Activated effector memory CD4-positive, alpha-beta T cell treated with anti-CD3 and anti-CD28 coated beads, Interleukin-2, amount 50 U/mL, for 16 hours (primary cell): ENCODE measurements at regions not wholly inside any gene's neighbourhood (a gene's known extent, or its start where the extent isn't known, plus 50 kb on each side); places are given as distances from the start of the nearest gene placed in this dataset.
"Not testable (repeated sequence)": the region's sequence is repeated elsewhere in the genome, so short reads cannot be mapped to it uniquely, and the experiment has no call there.

Experiments used
- DNase-seq: peaks from one replicate; pipeline ENCODE4 v3.0.0-alpha.2; 2020

DNA sequence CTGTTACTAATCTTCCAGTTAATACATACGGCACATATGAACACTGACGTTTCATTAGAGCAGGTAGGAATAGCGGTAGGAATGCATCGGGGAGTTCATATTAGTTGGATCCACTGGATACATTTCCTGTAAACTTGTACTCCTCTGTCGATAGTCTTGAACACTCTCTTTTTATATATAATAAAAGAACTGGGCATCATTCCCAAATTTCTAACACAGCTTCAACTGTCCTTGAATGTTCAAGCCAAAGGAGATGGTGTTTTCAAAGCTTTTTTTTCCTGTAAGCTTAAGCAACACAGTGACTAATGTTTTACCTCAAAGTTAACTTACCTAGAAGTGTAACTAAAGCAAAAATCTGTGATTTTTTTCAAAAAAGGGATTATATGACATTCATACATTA is 195.3 kb downstream of the UTRN start:
- no peak for DNase-seq

DNA sequence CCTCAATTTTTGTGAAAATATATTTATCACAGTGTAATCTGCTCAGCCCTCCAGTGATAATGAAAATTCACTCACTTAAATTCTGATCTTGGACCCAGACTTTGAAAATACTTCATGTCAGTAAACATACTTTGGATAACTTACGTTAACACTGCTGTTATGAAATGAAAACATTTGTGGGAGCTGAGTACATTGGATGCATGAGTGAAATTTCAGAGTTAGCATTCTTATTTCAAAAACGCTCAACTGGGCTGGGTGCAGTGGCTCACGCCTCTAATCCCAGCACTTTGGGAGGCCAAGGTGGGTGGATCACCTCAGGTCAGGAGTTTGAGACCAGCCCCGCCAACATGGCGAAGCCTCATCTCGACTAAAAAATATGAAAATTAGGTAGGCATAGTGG is 196.4 kb downstream of the UTRN start:
- DNase-seq: no peak

DNA sequence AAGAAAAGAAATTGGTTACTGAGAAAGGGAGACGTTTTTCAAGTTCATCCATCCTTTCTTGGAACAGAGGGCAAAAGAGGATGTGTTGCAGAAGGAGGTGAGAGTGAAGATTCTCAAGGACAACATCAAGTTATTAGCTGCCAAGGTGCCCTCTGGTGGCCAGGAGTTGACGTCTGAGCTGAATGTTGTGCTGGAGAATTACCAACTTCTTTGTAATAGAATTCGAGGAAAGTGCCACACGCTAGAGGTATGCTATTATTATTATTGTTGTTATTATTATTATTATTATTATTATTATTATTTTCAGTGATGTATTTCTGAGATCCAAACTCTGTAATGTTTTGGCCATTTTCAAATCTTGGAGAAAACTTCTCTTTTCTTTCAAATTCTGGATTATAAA is 197.0 kb downstream of the UTRN start:
- DNase-seq: peak; percentile 89

GRCh38 chr6:144485531-144485930 is 200.4 kb downstream of the UTRN start:
- no peak for DNase-seq

GRCh38 chr6:144488590-144488989 is 203.5 kb downstream of the UTRN start:
- DNase-seq: no peak

GRCh38 chr6:144493035-144493910 is 208.1 kb downstream of the UTRN start:
- DNase-seq: no peak

- DNase-seq: not testable (repeated sequence)
Measured at GRCh38 chr6:144495076-144495475, 209.9 kb downstream of the UTRN start.

DNA sequence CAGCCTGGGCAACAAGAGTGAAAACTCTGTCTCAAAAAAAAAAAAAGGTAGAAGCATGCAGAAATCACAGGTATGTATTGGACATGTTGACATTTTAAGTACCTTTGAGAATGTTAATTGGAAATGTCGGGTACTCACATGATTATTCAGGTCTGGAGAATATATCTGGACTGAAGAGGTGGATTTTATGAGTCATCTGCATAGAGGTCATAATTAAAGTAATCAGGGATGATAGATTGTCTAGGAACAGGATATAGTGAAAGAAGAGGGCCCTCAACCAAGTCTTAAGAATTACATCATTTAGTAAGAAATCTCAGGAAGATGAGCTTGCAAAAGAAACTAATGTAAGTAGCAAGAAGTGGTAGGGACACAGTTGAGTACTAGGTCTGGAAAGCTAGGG is 212.5 kb downstream of the UTRN start:
- no peak for DNase-seq

DNA sequence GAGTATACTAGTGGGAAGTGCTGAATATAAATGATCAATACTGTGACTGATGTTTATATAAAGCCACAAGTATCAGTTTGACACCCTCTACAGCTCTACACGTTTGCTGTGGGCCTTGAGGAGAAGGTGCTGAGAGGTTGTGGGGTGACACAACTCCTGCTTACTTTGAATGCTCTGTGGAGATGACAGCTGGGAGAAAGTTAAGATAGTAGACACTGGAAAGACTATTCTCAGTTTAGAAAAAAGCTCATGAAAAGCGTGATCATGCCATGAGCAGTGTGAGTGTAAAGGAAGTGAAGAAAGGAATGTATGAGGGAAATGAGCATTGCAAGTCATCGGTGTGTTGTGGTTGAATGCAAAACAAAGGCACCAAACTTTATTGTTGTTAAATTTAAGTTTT is 215.8 kb downstream of the UTRN start:
- no peak for DNase-seq

DNA sequence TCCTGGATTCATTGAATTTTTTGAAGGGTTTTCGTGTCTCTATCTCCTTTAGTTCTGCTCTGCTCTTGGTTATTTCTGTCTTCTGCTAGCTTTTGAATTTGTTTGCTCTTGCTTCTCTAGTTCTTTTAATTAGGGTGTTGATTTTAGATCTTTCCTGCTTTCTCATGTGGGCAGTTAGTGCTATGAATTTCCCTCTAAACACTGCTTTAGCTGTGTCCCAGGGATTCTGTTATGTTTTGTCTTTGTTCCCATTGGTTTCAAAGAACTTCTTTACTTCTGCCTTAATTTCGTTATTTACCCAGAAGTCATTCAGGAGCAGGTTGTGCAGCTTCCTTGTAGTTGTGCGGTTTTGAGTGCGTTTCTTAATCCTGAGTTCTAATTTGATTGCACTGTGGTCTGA is 220.1 kb downstream of the UTRN start:
- DNase-seq: not testable (repeated sequence)

DNA sequence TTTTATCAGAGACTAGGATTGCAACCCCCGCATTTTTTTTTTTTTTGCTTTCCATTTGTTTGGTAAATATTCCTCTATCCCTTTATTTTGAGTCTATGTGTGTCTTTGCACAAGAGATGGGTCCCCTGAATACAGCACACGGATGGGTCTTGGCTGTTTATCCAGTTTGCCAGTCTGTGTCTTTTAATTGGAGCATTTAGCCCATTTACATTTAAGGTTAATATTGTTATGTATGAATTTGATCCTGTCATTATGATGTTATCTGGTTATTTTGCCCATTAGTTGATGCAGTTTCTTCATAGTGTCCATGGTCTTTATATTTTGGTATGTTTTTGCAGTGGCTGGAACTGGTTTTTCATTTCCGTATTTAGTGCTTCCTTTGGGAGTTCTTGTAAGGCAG is 220.9 kb downstream of the UTRN start:
- not testable (repeated sequence) for DNase-seq

GRCh38 chr6:144507772-144508312 is 222.7 kb downstream of the UTRN start:
- DNase-seq: not testable (repeated sequence)

DNA sequence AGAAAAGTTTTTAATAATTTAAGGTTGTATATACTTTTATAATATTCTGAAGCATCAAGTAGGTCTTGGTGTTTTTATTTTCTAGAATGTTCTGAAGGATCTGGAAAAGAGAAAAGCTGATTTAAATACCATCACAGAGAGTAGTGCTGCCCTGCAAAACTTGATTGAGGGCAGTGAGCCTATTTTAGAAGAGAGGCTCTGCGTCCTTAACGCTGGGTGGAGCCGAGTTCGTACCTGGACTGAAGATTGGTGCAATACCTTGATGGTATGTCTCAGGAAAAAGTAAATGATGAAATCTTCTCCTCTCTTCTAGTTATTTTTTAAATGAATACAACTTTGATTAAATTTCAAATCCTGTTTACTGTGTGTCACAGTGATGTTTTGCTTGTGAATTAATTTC is 225.7 kb downstream of the UTRN start:
- no peak for DNase-seq

GRCh38 chr6:144515761-144516160 is 230.6 kb downstream of the UTRN start:
- no peak for DNase-seq

DNA sequence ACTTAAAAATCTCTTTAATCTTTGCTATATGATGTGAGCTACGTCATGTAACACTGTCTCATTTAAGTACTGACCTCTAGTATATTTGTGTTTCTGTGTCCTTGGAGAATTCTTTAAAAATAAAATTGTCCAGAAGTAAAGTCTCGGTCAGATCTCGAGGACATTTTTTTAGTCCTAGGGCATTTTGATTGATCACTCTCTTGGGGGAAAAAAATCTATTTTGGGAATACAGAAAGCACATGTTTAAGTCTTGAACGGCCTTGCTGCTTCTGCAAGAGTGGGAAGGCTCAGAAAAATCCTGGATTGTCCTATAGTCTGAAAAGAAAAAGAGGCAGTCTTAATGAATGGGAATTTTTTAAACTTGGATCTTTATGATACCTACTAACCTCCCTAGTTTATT is 234.3 kb downstream of the UTRN start:
- DNase-seq: no peak

DNA sequence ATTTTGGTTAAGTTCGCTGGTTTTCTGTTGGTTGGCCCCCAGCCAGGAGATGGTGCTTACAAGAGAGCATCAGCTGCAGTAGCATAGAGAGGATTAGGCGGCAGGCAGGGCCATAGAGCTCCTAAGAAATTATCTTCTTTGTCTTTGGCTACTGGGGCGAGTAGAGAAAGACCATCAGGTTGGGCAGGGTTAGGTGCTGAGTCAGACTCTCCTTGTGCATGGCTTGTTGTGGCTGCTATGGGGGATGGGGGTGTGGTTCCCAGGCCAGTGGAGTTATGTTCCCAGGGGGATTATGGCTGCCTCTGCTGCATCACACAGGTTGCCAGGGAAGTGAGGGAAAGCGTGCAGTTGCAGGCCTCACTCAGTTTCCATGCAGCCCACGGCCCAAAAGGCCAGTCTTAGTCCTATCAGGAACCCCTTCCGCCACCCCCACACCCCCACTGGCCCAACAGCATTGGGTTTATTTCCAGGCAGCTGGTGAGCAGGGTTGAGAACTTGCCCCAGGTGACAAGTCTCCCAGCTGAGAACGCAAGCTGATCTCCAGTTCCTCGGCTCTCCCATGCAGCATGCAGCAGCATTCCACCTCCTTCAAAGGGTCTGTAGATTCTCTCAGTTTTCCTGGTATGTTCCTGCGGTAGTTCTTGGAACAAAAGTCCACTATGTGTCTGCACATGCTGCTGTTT is 243.7 kb downstream of the UTRN start:
- DNase-seq: no peak

DNA sequence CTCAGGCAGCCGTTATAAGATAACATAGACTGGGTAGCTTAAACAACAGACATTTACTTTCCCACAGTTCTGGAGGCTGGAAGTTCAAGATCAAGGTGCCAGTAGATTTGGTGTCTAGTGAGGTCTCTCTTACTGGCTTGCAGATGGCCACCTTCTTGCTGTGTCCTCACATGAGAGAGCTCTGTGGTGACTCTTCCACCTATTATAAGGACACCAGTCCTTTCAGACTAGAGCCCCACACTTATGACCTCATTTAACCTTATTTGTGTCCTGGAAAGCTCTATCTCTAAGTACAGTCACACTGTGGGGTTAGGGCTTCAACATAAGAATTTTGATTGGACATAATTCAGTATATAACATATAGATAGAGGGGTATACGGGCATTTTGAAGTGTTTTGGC is 245.0 kb downstream of the UTRN start:
- no peak for DNase-seq

DNA sequence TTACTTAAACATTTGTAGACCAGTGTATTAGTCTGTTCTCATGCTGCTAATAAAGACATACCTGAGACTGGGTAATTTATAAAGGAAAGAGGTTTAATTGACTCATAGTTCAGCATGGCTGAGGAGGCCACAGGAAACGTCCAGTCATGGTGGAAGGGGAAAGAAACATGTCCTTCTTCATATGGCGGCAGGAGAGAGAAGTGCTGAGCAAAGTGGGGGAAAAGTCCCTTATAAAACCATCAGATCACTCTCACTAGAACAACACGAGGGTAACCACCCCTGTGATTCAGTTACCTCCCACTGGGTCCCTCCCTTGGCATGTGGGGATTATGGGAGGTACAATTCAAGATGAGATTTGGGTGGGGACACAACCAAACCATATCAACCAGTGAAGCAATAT is 247.1 kb downstream of the UTRN start:
- DNase-seq: not testable (repeated sequence)

DNA sequence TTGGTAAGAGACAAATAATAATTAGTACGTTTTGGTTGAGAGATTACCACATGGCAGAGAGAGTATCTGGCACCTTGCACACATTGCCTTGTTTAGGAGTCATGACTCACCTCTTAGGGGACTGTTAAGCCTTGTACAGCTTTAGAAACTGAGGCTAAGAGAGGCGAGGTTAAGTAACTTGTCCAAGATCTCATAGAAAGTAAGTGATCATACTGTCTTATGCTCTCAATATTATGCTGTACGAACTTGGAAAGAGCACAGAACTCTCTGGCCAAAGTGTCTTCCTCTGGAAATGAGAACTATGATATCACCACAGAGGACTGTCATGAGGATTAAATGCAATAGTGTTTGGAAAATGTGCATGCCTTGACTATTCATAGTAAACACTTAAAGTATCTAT is 249.0 kb downstream of the UTRN start:
- no peak for DNase-seq

DNA sequence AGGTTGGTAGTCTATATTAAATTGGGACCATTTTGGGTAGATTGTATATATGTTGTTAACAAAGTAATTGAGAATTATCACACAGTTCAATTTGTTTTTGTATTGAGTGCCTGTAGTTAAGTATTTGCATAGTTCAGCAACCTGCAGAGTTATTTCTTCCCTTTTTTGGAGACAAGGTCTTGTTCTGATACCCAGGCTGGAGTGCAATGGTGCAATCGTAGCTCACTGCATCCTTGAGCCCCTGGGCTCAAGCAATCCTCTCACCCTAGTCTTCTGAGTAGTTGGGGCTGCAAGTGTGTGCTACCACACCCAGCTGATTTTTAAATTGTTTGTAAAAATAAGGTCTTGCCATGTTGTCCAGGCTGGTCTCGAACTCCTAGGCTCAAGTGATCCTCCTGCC is 250.5 kb downstream of the UTRN start:
- DNase-seq: no peak

DNA sequence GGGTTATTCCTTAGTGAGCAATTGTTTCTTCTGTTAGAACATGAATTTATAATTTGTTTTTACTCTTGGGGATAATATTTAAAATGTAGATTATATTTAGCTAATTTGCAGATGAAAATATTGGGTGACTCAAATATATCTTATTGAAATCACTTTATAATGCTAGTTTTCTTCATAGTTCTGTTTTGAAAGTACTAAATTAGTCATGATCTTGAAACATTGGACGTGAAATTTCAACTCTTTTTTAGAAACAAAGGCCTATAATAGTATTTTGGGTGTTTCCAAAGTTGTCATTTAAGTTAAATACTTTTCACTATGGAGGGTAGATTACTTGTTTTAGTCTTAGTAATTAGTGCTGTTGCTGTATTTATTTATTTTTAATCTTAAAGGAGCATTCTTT is 250.9 kb downstream of the UTRN start:
- DNase-seq: no peak

DNA sequence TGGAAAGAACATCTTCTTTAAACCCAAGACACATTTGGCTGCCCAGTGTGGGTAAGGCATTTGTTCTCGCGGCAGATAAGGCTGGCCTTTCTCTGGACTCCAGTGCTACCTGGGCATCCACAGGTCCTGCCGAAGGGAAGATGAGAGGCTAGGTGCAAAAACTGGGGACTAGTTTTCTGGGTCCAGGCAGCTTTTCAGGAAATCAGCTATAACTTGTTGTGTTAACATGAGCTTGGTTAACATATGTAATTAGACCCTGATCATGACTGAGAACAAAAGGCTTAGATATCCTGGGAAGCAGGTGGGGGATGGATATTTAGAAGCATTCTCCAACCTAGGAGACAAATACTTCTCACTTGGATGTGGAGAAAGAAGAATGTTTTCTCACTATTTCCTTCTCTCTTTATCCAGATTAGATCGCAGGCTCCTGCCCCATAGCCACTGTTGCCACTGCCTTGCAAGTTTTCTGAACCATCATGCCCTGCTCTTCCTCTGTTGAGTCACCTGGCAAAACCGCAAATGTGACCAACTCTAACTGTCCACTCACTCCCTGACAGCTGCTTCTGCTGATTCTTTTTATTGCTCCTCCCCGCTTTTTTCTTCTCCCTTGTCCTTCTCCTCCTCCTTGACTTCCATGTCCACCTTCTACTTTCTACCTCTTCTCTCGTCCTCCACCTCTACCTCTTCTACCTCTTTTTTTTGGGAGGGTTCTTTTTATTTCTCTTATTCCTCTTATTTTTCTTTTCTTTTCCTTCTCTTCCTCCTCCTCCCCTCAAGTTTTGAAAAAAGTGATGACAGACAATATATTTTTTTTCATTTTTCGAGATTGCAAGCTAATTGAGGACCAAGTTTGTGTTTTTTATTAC is 258.1 kb downstream of the UTRN start:
- DNase-seq: no peak

GRCh38 chr6:144544266-144544830 is 259.2 kb downstream of the UTRN start:
- DNase-seq: no peak
